WTC11 (cell line): ENCODE measurements at regions not wholly inside any gene's neighbourhood (a gene's known extent, or its start where the extent isn't known, plus 50 kb on each side); places are given as distances from the start of the nearest gene placed in this dataset.
A peak's percentile ranks its signal among the peaks of the same experiment; 100 is the strongest.

Experiments
- ATAC-seq: fragments of 200-7000 bp; cut with Tn5 transposase; 2 replicates; pipeline ENCODE4 v1.10.0; 2021; ENCODE audit warnings: mild to moderate bottlenecking, moderate library complexity
- CTCF ChIA-PET: fragments of 300-600 bp; sonication (Branson Sonifier 250); formaldehyde crosslinking; loops from one replicate; lab custom pipeline; 2021; ENCODE audit warnings: antibody characterized with exemption; lab: Charles Lee
- POLR2A ChIA-PET: fragments of 350-600 bp; sonication (Branson Sonifier 250); formaldehyde crosslinking; loops from one replicate; lab custom pipeline; 2021; ENCODE audit warnings: antibody characterized with exemption; lab: Charles Lee
- DNase-seq: peaks from one replicate; pipeline ENCODE4 v3.0.0; 2021; ENCODE audit warnings: low spot score
- H3K27ac Mint-ChIP-seq: 2 replicates; pipeline ENCODE4 v1.8.0; 2021; ENCODE audit warnings: mixed read lengths
- H3K27me3 Mint-ChIP-seq: 2 replicates; pipeline ENCODE4 v1.8.0; 2021; ENCODE audit warnings: low read depth, mild to moderate bottlenecking, moderate library complexity, mixed read lengths
- H3K36me3 Mint-ChIP-seq: 2 replicates; pipeline ENCODE4 v1.8.0; 2021; ENCODE audit warnings: mixed read lengths
- H3K4me1 Mint-ChIP-seq: 2 replicates; pipeline ENCODE4 v1.8.0; 2022; ENCODE audit warnings: mixed read lengths
- H3K4me3 Mint-ChIP-seq: 2 replicates; pipeline ENCODE4 v1.8.0; 2021; ENCODE audit warnings: mild to moderate bottlenecking, moderate library complexity, mixed read lengths
- H3K9me3 Mint-ChIP-seq: 2 replicates; pipeline ENCODE4 v1.8.0; 2021; ENCODE audit warnings: mixed read lengths
- ELF4 ChIP-seq: sonication (generic); formaldehyde crosslinking; IDR thresholded peaks from 2 replicates; pipeline ENCODE4 v1.8.1; 2022; ENCODE audit warnings: low read depth, mild to moderate bottlenecking, moderate library complexity, missing genetic modification reagents
- FOXK1 ChIP-seq: sonication (generic); formaldehyde crosslinking; IDR thresholded peaks from 2 replicates; pipeline ENCODE4 v1.8.0; 2022; ENCODE audit warnings: mild to moderate bottlenecking, moderate library complexity, missing genetic modification reagents
- GRHL2 ChIP-seq: fragments of 250-450 bp; sonication (Bioruptor Pico); IDR thresholded peaks from 2 replicates; pipeline ENCODE4 v1.8.0; 2022; ENCODE audit warnings: mild to moderate bottlenecking, moderate library complexity; ENCODE audit not compliant: insufficient replicate concordance, severe bottlenecking
- JAZF1 ChIP-seq: fragments of 250-450 bp; sonication (Bioruptor Pico); IDR thresholded peaks from 2 replicates; pipeline ENCODE4 v1.9.0; 2021; ENCODE audit warnings: moderate library complexity, mild to moderate bottlenecking, inconsistent platforms
- MYBL2 ChIP-seq: sonication (generic); formaldehyde crosslinking; IDR thresholded peaks from 2 replicates; pipeline ENCODE4 v1.8.1; 2023; ENCODE audit warnings: mild to moderate bottlenecking, moderate library complexity, missing genetic modification reagents
- NFYB ChIP-seq: sonication (generic); formaldehyde crosslinking; conservative IDR thresholded peaks from 2 replicates; pipeline ENCODE4 v1.8.0; 2022; ENCODE audit warnings: low read depth, missing genetic modification reagents
- RELA ChIP-seq: sonication (generic); formaldehyde crosslinking; IDR thresholded peaks from 2 replicates; pipeline ENCODE4 v1.8.1; 2022; ENCODE audit warnings: missing genetic modification reagents, mild to moderate bottlenecking, borderline replicate concordance
- STAT6 ChIP-seq: sonication (generic); formaldehyde crosslinking; conservative IDR thresholded peaks from 2 replicates; pipeline ENCODE4 v1.8.1; 2023; ENCODE audit warnings: mild to moderate bottlenecking, low read depth, missing genetic modification reagents, moderate library complexity
- TP53 ChIP-seq: sonication (generic); formaldehyde crosslinking; IDR thresholded peaks from 2 replicates; pipeline ENCODE4 v1.8.1; 2023; ENCODE audit warnings: mild to moderate bottlenecking, missing genetic modification reagents
- ZBTB43 ChIP-seq: sonication (generic); formaldehyde crosslinking; IDR thresholded peaks from 2 replicates; pipeline ENCODE4 v1.8.1; 2023; ENCODE audit warnings: mild to moderate bottlenecking, missing genetic modification reagents
- ZNF263 ChIP-seq: sonication (generic); formaldehyde crosslinking; IDR thresholded peaks from 2 replicates; pipeline ENCODE4 v1.8.1; 2022; ENCODE audit warnings: low read depth, mild to moderate bottlenecking, moderate library complexity, missing genetic modification reagents
- ZNF425 ChIP-seq: fragments of 250-450 bp; sonication (Bioruptor Pico); conservative IDR thresholded peaks from 2 replicates; pipeline ENCODE4 v1.9.0; 2021; ENCODE audit warnings: mild to moderate bottlenecking
- ZNF512 ChIP-seq: sonication (generic); formaldehyde crosslinking; IDR thresholded peaks from 2 replicates; pipeline ENCODE4 v1.8.1; 2022; ENCODE audit warnings: missing genetic modification reagents, borderline replicate concordance
- ZNF671 ChIP-seq: fragments of 250-450 bp; sonication (Bioruptor Pico); IDR thresholded peaks from 2 replicates; pipeline ENCODE4 v1.8.0; 2021; ENCODE audit warnings: mild to moderate bottlenecking
- ZSCAN18 ChIP-seq: fragments of 250-450 bp; sonication (Bioruptor Pico); IDR thresholded peaks from 2 replicates; pipeline ENCODE4 v2.1.2; 2022; ENCODE audit warnings: mild to moderate bottlenecking, moderate library complexity

GRCh38 chr4:135032670-135033069, 831.1 kb upstream of the PABPC4L start:
- no peaks in the 10 kb centered on the region for H3K9me3 Mint-ChIP-seq
- TF ChIP-seq RELA (CRISPR knock-in tag) = no peak
- TF ChIP-seq STAT6 (CRISPR knock-in tag) = no peak
- ATAC-seq = peak; percentile 61
- DNase-seq = no peak
- H3K4me1 Mint-ChIP-seq = no peaks in the 10 kb centered on the region
- no peak overlapping the region for H3K27ac Mint-ChIP-seq
- ChIA-PET POLR2A (no interaction called here), CTCF (interaction anchor here (0.6 kb wide), 1 partner anchor 287 kb away, joined by 3 read pairs; no protein-coding TSS in a partner anchor)
- H3K27me3 Mint-ChIP-seq = no peaks in the 10 kb centered on the region
- H3K4me3 Mint-ChIP-seq = no peak overlapping the region
- no peaks in the 10 kb centered on the region for H3K36me3 Mint-ChIP-seq

GRCh38 chr4:135015771-135016170, 814.2 kb upstream of the PABPC4L start:
- Mint-ChIP-seq H3K27me3 (no peaks in the 10 kb centered on the region), H3K4me1 (no peaks in the 10 kb centered on the region), H3K27ac (no peak overlapping the region), H3K36me3 (peaks cover 18% of the 10 kb centered on the region), H3K9me3 (peaks cover 24% of the 10 kb centered on the region)
- no peak for ATAC-seq
- CTCF ChIA-PET = no interaction called here
- POLR2A ChIA-PET = no interaction called here
- no peak for TF ChIP-seq NFYB (CRISPR knock-in tag)
- TF ChIP-seq ZNF671 (CRISPR knock-in tag) = no peak
- no peak for TF ChIP-seq MYBL2 (CRISPR knock-in tag)
- TF ChIP-seq, all 79 proteins: peak for 0
- no peak for DNase-seq
- H3K4me3 Mint-ChIP-seq = no peak overlapping the region

GRCh38 chr4:135007400-135007799, 805.8 kb upstream of the PABPC4L start:
- DNase-seq (no peak), ATAC-seq (no peak)
- Mint-ChIP-seq H3K36me3 (no peaks in the 10 kb centered on the region), H3K9me3 (no peaks in the 10 kb centered on the region), H3K27me3 (peaks cover 3% of the 10 kb centered on the region; the same call in 1 of the 2 replicates), H3K4me3 (no peak overlapping the region), H3K4me1 (peaks cover 7% of the 10 kb centered on the region), H3K27ac (no peak overlapping the region)
- TF ChIP-seq ELF4 (CRISPR knock-in tag) (no peak), ZNF263 (no peak)
- CTCF ChIA-PET = no interaction called here
- POLR2A ChIA-PET = no interaction called here

GRCh38 chr4:134999169-134999568, 797.6 kb upstream of the PABPC4L start:
- Mint-ChIP-seq H3K36me3 (no peaks in the 10 kb centered on the region), H3K27ac (no peak overlapping the region), H3K4me1 (0 out of 2 replicates have a peak, but pooled peaks cover 3% of the 10 kb centered on the region), H3K4me3 (no peak overlapping the region), H3K27me3 (no peaks in the 10 kb centered on the region), H3K9me3 (no peaks in the 10 kb centered on the region)
- DNase-seq (no peak), ATAC-seq (no peak)
- ChIA-PET CTCF (no interaction called here), POLR2A (no interaction called here)
- TF ChIP-seq ZBTB43 (CRISPR knock-in tag) (no peak), MYBL2 (CRISPR knock-in tag) (no peak), ZNF425 (CRISPR knock-in tag) (no peak), ZSCAN18 (no peak), JAZF1 (CRISPR knock-in tag) (no peak), GRHL2 (CRISPR knock-in tag) (no peak), FOXK1 (CRISPR knock-in tag) (no peak), ZNF512 (CRISPR knock-in tag) (no peak), TP53 (CRISPR knock-in tag) (no peak)
